Activated CD8-positive, alpha-beta memory T cell treated with anti-CD3 and anti-CD28 coated beads, Interleukin-2, amount 50 U/mL, for 24 hours (primary cell): ENCODE measurements at regions not wholly inside any gene's neighbourhood (a gene's known extent, or its start where the extent isn't known, plus 50 kb on each side); places are given as distances from the start of the nearest gene placed in this dataset.

Source experiments
- DNase-seq: peaks from one replicate; pipeline ENCODE4 v3.0.0-alpha.2; 2020; ENCODE audit errors: extremely low read depth

DNA sequence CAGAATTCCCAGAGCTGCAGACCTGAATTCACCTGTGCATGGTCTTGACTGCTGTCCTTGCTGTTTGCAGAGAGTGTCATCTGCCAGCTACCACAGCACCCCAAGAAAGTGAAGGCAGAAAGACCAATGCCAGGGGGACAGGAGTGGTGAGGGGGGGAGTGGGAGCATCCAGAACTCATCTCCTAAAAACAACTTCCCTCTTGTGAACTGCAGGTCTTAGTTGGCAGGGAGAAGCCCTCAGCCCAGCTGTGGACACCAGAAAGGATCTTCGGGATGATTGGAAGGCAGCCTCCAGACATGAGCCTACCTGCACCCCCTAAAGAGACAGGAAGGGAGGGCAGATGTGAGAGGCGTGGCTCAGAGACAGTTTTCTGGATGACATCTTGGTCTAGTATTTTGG is 615.8 kb upstream of the MGMT start:
- DNase-seq: no peak

- no peak for DNase-seq
Measured at GRCh38 chr10:128851726-128852125, 615.3 kb upstream of the MGMT start.

- no peak for DNase-seq
Measured at GRCh38 chr10:128852449-128852848, 614.6 kb upstream of the MGMT start.

DNA sequence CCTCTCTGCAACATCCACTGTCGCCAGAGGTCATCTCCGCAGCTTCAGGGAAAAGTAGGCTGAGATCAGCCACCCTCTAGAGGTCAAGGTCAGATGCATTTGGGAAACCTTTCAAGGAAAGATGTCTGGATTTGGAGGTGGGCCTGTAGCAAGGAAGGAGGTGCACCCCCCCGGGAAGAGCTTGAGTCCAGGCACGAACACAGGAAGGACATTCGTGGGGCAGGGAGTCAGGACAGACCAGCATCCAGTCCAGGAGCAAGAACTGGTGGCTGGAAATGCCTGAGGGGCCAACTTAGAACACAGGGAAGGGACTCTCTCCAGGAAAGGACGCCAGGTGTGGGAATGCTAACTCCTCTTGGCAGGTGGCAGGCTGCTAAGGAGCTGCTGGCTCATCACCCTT is 614.1 kb upstream of the MGMT start:
- no peak for DNase-seq

DNA sequence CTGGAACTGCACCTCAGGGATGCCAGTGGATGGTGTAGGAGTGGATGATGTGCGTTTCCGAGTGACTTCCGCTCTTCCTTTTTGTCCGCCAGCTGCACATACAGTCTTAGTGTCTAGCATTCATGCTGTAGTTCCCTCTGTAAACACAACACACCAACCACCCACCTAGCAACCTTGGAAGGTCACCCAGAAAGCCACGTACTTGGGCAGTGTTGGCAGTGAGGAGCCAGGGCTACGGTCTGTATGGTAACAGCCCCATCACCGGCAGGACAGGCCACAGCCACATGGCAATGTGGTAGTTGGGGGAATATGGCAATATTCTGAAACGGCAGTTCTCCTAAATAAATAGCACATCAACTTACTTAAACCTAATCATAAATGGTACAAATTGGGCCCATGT is 613.5 kb upstream of the MGMT start:
- DNase-seq: no peak

DNA sequence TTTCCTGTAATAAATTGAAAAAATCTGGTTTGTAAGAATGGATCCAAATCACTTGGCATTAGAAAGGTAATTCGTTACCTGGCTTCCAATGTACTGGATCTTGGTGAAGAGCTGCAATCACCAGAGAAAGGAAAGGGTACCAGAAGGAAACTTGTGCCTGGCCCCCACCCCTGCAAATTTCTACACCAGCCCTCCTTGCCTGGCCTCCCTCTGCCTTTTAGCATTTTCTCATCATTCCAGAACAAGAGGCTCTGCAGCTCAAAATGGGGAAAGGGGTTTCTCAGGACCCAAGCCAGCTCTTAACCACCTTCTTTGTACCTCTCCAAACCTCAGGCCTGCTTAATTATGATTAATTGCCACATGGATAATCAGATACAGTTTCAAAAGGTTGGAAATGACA is 612.8 kb upstream of the MGMT start:
- DNase-seq: no peak

- no peak for DNase-seq
Measured at GRCh38 chr10:128854963-128855362, 612.1 kb upstream of the MGMT start.

DNA sequence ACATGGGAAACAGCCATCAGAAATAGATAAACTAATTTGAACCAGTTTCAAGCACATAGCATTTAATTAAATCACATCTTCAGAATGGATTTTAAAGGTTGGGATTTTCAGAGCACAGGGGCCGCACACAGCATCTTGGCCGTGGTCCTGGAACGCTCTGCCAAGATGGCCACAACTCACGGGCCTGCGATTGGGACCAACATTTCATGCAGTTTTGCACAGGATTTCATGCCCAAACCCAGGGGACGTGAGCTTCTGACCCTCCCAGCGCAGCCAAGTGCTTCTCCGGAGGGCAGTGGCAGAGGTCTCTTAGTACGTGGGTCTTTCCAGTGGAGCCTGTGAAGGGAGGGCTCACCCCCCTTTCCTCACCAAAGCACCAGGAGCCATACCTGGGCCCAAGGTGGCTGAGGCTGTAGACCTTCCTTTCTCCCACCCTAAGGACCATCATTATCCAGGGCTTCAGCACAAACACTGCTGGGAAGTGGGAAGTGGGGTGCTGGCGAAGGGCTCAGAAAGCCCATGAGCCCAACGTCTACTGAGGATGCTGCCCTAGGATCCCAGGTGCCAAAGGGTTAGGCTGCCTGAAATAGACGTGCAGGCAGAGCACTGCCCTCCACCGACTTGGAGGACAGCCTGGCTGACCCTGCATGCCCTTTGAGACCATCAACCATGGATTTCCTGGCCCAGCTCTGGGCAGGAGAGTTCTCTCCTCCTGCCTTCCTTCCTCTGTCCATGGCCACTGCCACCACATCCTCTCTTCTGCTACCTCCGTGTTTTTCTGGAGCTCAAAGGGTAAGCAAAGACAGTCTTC is 611.2 kb upstream of the MGMT start:
- DNase-seq: no peak

- DNase-seq: no peak
Measured at GRCh38 chr10:128859738-128860386, 607.2 kb upstream of the MGMT start.

GRCh38 chr10:128860574-128860973 is 606.5 kb upstream of the MGMT start:
- DNase-seq: no peak

GRCh38 chr10:128861018-128861901 is 605.8 kb upstream of the MGMT start:
- DNase-seq: no peak

DNA sequence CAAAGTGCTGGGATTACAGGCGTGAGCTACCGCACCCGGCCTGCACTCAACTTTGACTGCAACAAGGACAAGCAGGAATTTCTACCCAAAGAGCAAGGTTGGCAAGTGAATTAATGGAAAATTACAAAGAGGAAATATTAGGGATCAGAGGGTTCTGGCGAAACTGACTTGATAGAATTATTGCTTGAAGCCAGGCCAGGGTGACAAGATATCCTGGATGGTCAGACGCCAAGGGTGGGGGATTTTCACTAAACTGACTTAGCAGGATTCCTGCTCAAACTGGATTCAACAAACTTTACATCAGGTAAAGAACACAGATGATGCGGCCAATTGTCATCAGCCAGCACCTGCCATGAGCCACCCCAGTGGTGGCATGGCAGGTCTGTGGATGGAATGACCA is 603.6 kb upstream of the MGMT start:
- DNase-seq: no peak

- no peak for DNase-seq
Measured at GRCh38 chr10:128863823-128864405, 603.1 kb upstream of the MGMT start.

GRCh38 chr10:128864554-128865295 is 602.3 kb upstream of the MGMT start:
- no peak for DNase-seq

DNA sequence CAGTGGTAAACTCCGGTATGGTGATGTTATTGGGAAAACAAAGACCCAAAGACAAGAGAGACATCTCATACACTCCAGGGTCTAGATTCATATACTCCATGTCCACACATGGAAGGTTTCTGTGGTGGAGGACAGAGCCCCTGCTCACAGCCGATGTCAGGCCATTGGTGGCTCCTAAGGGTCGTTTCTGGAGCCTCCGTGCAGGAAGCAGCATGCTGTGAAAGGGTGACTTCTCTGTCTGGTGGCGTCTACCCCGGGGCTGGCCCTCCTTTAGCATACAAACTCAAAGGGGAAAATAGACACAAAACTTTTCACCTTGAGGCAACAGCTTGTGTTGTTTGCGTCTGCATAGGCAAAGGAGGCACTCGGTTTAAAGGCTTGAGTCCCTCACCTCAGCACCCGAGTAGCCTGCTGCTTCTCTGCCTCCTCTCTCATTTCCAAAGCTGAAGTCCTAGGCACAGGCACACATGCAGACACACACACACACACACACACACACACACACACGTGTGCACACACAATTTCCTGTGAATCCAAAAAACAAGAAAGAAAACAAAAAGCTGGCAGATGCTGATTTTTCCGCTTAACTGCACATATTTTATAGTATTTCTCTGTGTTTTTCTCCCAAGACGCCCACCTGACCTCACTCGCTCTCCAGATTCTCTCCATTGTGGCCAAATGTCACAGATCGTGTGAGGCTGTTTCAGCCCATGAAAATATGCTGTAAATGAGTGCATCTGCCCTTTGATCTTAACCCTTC is 601.4 kb upstream of the MGMT start:
- DNase-seq: no peak

- no peak for DNase-seq
Measured at GRCh38 chr10:128866551-128866950, 600.5 kb upstream of the MGMT start.

- no peak for DNase-seq
Measured at GRCh38 chr10:128867210-128867609, 599.8 kb upstream of the MGMT start.

- DNase-seq: no peak
Measured at GRCh38 chr10:128867819-128868218, 599.2 kb upstream of the MGMT start.

GRCh38 chr10:128868481-128868880 is 598.6 kb upstream of the MGMT start:
- no peak for DNase-seq

DNA sequence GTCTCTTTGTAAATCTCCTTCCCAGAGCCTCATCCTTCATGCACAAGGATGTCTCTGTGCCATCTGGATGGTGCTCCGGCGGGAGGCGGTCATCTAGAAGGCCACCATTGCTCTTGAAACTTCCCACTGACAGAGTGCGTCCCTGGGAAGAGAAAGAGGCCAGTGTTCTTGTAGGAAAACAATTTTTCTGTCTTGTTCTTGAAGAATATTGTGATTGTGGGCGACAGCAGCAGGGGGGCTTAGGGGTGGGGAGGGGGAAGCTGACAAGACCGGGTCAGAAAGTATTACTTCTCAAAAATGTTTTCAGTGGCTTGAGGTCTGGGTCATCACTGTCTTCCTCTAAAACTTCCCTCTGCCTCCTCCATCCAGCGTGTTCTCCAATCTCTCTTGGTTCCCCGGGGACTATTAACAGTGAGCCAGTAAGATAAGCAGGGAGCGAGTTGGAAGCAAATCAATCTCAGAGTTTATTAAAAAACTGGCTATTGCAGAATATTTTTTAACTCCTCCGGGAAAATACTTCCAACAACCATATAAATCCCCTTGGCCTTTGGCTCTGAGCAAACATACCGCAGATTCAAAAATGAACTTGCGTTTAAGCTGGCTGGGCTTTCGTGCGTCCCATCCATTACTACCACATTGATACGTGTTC is 597.8 kb upstream of the MGMT start:
- DNase-seq: no peak
